ENCODE measurements at regions not wholly inside any gene's neighbourhood (a gene's known extent, or its start where the extent isn't known, plus 50 kb on each side); places are given as distances from the start of the nearest gene placed in this dataset.

DNA sequence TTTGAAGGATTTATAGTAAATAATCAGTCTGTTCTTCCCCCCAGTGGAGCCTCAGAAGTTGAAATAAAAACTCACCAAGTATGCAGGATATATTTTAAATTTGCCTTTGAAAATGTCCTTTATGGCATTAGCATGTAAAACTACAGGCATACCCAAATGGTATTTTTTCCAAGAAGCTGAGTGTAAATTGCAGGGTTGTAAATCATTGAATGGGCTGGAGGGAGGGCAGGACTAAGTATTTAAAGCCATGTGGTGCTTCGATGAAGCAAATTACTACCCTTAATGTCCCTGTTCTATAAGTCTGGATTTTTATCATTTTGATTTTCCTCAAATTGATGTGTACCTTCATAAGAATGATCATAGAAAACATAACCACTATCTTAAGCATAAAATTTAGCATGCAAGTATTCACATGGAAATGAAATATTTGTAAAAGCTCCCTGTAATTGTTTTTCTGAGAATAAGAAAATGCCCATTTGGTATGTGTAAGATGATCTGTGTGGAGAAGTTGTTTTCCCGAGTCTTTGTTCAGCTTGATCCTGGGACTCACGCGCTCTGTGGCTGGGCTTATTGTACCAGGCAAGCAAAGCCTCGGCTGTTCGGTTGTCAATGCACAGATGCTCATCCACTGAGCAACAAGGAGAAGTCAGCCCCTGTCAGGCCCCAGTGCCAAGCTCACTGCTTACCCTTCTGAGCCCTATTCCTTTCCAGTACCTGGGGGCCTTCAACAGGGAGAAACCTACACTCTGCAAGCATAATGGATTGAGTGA is 66.7 kb downstream of the CD164 start:
- no peak for DNase-seq

DNA sequence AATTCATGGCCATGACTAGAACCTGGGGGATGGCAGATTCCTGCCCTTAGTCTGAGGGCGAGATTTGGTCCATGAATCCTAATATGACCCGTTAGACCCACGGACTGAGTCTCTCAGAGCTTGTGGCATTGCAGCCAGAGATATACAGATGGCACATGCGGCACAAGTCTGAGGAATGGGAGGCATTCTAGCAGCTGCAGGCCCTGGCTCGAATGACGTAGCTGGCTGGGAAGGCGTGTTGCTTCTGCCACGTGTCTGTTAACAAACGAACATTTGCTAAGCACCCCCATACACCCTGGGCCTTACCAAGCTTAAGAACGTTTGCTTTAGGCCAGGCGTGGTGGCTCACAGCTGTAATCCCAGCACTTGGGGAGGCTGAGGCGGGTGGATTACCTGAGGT is 68.0 kb downstream of the CD164 start:
- no peak for DNase-seq

DNA sequence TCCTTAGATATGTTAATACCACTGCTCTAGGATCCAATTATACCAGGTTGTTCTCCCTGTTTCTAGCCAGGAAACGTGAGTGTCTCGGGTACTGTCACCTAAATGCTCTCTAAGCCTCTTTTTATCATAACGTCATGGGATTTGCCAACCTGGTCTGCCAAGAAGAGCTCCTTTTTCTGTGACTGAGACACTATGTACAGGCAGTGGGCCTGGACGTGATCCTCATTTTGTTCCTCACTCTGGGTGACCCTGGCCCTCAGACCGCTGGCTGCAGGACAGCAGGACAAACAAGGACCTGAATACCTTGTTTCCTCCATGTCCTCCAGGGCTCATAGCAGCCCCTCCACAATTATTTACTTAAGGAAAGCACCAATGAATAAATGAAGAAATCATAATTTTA is 69.1 kb downstream of the CD164 start:
- no peak for DNase-seq

DNA sequence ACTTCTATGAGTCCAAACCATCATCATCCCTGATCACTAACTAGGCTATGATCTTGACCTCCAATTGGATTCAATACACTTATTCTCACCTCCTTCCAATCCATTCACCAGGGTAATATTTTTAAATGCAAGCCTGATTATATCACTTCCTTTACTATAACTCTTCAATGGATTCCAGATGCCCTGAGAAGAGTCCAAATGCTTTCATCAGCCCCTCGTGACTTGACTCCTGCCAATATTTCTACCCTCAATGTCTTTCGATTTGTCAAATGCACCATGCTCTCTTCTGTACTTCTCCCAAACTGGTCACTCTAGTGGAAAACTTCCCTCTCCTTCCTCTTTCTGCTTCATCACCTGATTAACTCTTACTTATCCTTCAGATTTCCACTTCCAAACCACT is 70.8 kb downstream of the CD164 start:
- DNase-seq, result no peak

DNA sequence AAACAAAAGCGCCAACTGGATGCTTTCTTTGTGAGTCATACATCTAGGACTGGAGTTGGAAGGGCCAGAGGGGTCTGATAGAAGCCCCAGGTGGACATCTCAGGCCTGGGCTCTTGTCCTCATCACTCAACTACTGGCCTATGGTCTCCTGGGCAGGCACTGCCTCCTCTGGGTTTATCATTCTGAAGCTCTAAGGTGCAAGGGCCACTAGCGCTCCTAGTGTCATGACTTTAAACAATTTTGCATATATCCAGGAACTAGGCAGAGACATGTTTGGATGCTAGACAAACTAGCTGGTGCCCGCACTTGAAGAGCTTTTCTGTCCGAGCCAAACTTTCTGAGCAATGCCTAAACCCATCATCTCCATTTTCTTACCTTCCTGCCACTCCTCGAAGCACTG is 72.3 kb downstream of the CD164 start:
- no peak for DNase-seq

DNA sequence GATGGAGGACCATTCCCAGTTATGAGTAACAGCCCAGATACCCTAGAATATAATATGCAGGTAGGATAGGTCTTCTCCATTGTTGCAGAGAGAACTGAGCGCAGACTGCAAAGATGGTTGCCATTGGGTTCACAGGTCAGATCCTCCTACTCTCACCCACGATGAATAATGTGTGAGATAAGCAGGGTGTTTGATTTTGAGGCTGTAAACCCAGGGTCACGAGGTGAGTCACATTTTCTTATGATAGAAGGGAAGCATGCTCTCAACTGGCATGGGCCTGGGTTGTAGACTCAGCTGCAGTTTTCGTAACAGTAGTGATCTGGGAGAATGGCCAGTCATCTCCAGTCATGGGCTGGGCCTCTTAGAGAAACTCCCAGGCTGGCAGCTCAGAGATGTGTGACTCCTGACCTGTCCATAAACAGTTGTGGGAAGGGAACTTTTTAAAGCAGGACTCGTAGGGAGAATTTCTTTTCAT is 74.2 kb downstream of the CD164 start:
- peak; percentile 38 for DNase-seq

DNA sequence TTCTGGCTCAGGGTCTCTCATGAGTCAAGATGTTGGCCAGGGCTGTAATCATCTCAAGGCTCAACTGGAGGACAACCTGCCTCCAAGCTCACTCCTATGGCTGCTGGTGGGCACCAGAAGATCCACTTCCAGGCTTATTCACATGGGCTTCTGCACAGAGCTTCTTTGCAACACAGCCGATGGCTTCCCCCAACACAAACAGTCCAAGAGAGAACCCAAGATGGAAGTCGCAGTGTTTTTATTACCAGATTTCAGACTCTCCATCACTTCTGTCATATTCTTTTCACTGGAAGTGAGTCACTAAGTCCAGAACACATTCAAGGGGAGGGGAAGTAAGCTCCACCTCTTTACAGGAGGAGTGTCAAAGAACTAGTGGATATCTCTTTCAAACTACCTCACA is 75.5 kb downstream of the CD164 start:
- DNase-seq, result no peak

DNA sequence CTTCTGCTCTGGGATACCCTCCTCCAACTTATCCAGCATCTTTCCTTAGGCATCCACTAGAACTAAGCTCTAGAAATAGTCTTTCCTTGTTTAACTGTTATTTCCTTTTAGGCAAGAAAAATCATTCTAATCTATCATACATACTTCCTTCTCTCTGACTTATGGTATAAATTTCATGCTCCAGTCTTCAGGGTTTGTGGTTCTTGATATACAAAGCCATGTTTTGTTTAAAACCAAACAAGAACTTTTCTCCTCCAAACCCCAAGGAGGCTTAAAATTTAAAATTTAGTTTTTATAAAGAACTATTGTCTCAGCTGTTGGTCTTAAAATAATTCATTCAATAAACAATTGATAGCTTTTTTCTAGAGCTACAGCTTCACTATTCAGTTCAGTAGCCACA is 77.2 kb downstream of the CD164 start:
- DNase-seq, result no peak

DNA sequence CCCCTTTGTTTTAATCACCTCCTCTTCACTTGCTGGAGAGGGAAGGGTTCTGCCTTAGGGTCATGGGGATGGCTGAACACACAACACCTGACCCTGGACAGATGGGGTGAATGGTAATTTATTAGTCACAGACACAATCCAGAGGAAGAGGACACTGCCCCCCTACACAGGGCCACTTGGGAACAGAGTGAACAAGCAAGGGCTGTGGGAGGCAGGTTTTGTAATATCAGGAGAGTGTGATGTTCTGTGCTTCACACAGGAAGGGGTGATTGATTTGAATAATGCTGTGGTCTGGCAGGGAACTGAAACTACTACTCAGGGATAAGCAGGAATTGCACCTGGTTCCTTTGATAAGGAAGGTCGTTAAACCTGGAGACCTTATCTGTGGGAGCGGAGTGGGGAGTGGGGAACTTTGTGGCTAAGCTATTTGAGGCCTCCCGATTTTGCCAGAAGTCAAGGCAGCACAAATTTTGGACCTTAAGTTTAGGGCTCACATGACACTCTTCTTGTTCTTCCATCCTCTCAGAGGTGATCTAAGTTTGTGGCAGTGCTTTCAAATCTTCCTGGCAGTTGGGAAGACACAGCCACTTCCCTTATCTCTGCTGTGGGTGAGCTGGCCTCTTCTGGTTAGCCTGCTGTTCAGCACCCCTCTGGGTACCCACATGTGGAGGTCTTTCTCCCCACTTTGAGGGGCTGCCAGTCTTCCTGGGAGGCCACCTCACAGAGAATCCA is 77.8 kb downstream of the CD164 start:
- DNase-seq, result no peak

DNA sequence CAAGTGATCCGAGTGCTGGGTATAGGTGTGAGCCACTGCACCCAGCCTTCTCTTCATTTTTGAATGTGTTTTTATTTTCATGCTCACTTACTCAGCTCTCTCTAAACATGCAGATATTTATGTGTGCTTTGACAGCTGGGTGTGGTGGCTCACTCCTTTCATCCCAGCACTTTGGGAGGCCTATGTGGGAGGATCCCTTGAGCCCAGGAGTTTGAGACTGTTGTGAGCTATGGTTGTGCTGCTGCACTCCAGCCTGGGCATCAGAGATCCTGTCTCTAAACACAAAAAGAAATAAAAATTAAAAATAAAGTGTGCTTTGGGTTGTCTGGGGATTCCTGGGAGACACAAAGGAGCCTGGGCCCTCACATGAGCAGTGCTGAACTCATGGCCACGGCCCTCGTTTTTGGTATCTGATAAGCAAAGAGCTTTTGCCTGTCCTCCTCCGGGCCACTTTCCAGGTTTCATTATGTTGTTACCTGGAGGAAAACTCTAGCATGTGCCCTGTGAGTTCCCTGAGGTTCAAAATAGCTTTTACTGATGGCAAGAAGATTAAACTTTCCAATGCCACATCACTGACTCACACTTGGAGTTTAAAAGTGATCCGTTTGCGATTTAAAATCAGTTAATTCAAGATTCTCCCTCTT is 78.5 kb downstream of the CD164 start:
- DNase-seq, result no peak

DNA sequence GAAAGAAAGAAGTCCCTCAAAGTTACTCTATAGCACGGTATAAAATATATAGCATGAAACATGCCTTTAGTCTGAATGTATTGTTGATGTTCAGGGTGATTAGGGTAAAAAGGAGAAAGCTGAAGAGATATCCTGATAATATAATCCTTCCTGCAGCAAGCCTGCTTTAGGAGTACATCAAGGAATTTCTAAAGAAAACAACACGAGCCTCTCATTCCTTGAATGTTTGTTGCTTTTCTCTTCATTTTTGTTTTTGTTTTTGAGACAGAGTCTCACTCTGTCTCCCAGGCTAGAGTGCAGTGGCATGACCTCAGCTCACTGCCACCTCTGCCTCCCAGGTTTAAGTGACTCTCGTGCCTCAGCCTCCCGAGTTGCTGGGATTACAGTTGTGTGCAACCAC is 79.1 kb downstream of the CD164 start:
- no peak for DNase-seq

DNA sequence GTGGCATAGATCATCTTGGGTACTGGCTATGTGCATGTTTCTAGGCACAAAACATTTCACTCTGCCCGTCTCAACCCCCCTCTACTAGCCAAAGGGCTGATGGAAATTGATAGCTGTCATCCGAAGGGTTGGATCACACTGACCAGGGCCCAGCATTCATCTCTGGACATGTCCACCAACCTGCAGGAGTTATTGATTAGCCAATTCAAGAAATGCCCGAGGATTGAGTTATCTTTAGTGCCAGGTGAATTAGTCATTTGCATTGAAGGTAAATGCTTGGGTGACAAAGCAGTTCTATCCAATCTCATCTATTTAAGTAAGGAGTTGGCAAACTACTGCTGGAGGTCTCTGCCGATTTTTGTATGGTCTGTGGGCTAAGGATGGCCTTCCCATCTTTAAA is 80.1 kb downstream of the CD164 start:
- DNase-seq, result no peak

DNA sequence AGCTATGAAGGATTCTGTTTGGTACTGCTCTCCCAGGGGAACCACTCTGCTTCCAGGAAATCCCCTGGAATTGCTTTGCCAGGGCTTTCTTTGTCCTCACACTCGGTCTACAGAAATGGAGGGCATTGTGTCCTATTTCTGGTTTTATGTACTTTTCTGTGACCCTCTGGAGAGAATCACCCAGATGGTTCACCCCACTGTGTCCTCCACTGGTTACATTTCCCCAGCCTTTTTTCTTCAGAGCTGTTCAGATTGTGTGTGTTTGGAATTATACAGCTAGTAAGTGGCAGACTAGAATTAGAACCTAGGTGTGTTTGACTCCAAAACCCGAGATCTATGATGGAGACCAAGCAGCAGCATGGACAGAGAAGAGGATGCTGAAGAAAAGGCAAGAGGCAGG is 80.8 kb downstream of the CD164 start:
- no peak for DNase-seq

DNA sequence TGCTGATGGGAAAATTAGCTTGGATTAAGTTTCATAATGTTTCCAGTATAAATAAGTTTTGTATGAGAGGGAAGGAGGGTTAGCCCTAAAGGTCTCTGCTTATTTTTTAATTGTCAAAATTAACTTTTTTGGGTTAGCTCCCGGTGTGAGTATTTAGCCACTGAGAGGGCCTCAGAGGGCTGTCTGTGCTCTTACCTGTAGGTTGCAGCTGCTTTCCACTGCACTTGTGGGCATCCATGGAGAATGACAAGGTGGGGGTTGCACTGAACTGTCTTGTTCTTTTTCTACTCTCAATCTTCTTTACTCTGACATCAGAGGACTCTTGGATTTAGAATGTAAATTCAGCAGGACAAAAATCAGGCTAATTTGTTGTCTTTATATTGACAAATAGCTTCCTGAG is 81.4 kb downstream of the CD164 start:
- DNase-seq, result no peak

DNA sequence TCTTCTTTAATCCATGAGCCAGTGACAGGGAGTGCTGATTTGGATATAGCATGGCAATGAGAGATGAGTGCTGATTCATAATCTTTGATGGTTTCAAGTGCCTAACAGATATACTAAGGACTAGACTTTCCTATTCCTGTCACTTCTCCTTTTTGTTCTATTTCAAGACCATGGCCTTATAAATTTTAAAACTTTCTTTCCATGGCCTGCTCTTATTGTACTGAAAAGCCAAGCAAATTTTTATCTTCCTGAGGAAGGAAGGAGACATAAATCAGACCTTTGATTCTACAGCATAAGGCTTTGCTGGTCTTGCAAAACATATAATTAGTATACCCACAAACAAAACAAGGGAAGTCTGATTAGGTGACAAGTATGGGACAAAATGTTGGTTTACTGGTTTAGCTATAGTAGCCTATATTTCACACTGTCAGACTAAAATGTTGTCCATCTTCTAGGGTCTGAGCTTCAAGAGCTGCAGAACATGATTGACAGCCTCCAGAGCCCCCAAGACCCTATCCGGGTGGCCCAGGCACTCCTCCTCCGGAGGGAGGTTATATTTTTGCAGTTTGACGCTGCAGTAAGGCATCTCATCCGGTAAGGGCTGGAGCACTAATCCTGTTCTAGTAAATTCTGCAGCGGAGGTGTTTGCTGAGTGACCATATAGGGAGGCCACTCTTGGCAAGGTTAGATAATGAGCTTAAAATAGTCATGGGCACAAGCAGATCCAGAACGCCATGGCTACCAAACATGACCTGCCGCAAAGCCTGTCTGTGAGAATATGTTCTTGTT is 82.3 kb downstream of the CD164 start:
- no peak for DNase-seq

DNA sequence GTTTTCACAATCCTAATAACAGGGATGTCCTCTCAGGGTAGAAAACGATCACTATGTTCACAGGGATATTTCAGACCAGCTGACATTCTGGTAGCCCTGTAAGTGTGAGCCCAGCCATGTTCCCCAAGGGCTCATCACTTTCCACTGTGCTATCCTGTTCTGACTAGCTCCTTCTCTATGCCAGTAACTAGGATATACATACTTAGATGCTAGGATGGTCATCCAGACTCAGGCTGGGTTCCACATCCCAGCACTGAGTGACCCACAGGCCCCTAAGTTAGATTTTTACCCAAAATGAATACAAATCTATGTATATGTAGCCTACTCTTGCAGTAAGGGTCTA is 83.0 kb downstream of the CD164 start:
- DNase-seq, result no peak

DNA sequence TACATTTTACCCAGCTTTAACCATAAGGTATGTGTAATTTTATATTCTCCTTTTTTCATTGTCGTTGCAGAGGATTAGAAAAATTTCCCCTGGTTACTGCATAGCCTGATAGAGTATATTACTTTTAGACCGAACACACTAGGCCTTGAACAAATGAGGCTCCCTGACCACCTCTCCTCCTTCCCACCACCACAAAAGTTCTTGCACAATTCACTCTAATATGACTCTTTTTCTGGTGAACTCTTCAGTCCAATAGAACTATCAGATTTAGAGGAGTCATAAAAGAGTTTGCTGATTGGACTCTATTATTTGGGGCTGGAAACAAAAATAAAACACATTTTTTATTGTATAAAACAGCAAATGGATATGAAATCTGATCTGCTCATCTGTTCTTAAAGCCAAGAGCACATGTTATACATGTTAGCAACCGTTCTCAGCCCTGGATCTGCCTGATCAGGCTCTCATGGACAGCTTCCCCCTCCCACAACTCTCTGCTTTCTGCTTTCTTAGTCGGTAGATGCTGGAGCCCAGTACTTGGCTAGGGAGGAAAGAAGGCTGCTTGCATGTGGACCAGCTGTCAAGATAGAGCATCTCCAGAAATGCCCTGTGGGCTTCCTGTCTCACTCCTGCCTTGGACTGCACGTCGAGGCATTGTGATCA is 83.5 kb downstream of the CD164 start:
- no peak for DNase-seq

DNA sequence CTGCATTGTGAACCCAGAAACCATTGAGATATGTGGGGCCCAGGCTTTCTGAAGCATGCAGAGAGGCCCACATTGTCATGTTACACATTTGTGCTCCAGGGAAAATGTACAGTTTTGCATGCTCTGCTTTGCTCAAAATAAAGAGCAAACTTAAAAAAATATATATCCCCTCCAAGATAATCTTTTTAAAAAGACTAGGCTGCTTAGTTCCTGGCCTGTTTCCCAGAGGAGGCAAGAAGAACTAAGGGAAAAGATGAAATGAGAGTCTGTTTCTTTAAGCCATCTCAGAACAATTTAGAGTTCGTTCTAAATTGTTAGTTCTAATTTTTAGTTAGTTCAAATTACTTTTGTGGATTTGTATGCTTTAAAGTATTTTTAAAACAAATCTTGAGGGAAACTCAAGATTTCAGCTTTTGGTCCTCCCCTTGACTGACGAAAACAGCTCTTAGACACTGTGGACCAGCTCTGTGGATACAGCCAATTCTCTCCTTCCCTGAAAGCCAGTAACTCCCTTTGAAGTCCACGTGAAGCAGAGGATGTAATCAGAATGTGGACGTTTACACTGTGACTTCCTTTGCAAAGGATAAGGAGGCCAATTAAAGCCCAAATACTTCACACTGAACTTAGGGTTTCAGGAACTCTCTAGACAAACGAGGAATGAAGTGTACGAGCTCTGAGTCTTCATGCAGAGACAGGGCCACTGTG is 84.7 kb downstream of the CD164 start:
- DNase-seq, result no peak

DNA sequence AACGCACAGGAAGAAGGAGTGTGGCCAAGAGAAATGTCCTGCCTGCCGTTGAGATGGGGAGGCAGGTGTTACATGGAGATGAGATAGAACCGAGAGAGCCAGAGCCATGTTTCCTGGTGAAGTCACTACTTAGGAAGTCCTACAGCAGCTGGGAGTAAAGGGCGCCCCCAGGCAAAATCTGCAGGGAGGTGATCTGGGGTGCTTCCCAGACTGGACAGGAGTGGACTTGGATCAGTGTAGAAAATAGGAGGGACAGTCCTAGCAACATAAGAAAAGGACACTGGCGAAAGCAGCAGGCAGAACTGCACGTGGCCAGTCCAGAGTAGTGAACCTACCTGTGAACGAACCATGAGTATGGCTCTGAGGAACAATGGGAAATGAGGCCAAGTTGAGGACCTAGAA is 85.3 kb downstream of the CD164 start:
- DNase-seq, result no peak

DNA sequence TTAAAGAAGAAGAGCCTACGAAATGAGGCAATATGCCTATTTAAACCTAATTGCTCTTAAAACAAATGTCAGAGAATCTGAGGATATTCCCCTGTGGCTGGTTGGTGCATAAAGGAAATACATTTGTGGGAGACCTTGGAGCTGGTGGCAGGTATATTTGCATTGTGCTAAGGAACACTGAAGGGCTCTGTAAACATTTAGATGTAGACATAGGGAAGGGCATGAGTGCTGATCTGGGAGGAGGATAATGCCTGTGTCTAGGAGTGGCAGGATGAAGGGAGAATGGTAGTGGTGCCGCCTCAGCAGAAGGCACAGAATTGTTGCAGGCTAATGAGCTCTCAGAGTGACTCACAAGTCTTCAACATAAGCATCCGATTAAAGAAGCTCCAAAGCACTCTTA is 85.8 kb downstream of the CD164 start:
- DNase-seq, result no peak

DNA sequence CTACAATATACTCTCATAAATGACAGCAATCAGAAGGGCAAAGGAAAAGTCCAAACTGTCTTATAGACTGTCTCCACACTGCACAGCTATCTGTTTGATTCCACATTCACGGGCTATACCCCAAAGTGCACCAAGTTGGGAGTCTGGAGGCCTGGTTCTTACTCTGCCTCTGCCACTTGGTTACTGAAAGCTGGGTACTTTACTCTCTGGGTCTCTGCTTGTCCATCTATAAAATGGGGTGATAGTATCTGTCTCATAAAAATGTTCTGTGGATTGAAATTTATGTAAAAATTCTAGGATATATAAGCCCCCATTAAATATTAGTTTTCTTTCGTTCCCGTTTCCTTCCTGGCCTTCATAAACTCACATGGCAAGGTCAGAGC is 86.5 kb downstream of the CD164 start:
- DNase-seq, result no peak

DNA sequence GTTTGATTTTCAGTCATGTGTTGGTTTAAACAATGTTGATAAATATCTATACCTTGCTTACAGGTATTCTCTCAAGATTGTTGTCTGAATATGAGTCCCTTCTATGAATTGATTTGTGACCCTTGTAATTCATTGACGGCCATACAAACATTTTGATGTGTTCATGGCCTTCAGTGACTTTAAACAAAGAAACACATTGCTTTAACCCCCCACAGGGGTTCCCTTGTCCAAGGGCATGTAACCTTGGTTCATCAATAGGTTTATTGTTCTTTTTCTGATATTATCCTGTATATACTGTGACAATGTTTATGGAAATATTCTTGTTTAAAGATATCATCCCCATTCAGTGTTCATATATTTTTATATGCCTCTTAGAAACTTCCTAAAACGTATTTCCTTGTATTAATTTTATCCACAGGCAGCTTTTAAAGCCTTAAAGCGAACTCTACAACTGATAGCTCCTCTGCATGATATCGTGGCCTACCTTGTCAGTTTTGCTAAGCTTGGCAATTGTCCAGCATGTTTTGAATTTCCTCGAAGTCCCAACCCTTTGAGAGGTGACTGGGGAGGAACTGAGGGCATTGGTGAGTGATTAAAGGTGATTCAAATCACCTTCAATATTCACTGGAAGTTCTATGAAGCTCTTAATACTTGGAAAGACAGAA is 87.0 kb downstream of the CD164 start:
- no peak for DNase-seq

Data from fibroblast of skin of right biceps (primary cell).